ENCODE measurements at regions not wholly inside any gene's neighbourhood (a gene's known extent, or its start where the extent isn't known, plus 50 kb on each side); places are given as distances from the start of the nearest gene placed in this dataset.

DNA sequence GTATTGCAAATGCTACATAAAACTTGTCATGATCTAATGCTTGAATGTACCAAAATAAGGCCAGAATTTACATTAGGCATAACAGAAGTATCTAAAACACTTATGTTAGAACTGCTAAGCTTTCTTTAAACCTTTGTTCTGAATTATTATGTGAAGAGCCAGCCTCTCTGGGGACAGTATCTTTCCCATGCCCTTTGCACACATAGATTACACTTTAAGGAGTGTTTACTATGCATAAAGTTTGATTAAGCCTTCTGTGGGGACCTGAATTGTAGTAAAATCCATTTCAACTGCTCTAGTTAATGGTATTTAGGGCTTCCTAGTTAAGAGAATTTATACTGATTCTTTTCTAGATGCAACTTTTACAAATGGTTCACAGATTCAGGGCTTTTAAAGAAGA lies 444.7 kb downstream of the IPMK start:
- TF ChIP-seq, protein P1, sequence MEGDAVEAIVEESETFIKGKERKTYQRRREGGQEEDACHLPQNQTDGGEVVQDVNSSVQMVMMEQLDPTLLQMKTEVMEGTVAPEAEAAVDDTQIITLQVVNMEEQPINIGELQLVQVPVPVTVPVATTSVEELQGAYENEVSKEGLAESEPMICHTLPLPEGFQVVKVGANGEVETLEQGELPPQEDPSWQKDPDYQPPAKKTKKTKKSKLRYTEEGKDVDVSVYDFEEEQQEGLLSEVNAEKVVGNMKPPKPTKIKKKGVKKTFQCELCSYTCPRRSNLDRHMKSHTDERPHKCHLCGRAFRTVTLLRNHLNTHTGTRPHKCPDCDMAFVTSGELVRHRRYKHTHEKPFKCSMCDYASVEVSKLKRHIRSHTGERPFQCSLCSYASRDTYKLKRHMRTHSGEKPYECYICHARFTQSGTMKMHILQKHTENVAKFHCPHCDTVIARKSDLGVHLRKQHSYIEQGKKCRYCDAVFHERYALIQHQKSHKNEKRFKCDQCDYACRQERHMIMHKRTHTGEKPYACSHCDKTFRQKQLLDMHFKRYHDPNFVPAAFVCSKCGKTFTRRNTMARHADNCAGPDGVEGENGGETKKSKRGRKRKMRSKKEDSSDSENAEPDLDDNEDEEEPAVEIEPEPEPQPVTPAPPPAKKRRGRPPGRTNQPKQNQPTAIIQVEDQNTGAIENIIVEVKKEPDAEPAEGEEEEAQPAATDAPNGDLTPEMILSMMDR (IDR thresholded peaks at IDR 0.05): no peak
- Histone ChIP-seq H3K27ac (ENCODE audit: low read depth in 1 of 2, low read length in 2 of 2) (no peak overlapping the region), H3K9me3 (ENCODE audit: control insufficient read depth in 1 of 2, insufficient read depth in 1 of 2, low read length in 2 of 2) (peaks cover 0 to 5% of the 10 kb centered on the region in 2 experiments), H3K4me1 (ENCODE audit: insufficient read depth, low read length) (no peaks in the 10 kb centered on the region), H3K36me3 (ENCODE audit: insufficient read depth, low read length) (no peaks in the 10 kb centered on the region), H3K27me3 (ENCODE audit: control insufficient read depth in 1 of 2, insufficient read depth in 2 of 2, low read length in 2 of 2) (no peaks in the 10 kb centered on the region), H3K4me3 (ENCODE audit: low read length) (no peak overlapping the region)
- Mint-ChIP-seq H3K27me3 (no peaks in the 10 kb centered on the region), H3K4me1 (ENCODE audit: low read depth) (no peaks in the 10 kb centered on the region), H3K27ac (no peak overlapping the region), H3K36me3 (ENCODE audit: low read depth) (no peaks in the 10 kb centered on the region), H3K4me3 (no peak overlapping the region), H3K9me3 (no peaks in the 10 kb centered on the region)
- ChIA-PET POLR2A (no interaction called here), CTCF (no interaction called here)
- ATAC-seq (ENCODE audit: poor library complexity) (no peak), DNase-seq (no peak)
- intact Hi-C loops (cut with DNase I, micrococcal nuclease): loop anchor here in 1 of 2 experiments (10.0 kb wide), 1 partner anchor 58 kb away; no protein-coding TSS in a partner anchor

DNA sequence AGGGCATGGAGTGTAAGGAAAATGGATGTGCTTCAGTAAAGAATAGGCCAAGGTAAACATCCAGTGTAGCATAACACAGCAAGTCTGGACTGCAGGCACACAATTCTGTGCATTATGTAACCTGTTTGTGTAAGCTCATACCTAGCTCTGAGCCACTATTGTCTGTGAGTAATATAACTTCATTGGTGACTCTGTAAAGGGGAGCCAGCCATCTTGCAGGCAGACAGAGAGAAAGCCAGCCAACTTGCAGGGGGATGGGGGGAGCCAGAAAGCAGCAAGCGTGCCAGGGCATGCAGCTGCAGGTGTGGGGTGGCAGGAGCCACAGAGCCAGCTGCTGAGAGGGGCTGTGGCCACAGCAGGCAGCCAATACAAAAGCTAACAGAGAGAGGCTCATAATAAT lies 449.2 kb downstream of the IPMK start:
- Histone ChIP-seq H3K27ac (ENCODE audit: low read depth in 1 of 2, low read length in 2 of 2) (no peak overlapping the region), H3K9me3 (ENCODE audit: control insufficient read depth in 1 of 2, insufficient read depth in 1 of 2, low read length in 2 of 2) (peaks cover 0 to 11% of the 10 kb centered on the region in 2 experiments), H3K27me3 (ENCODE audit: control insufficient read depth in 1 of 2, insufficient read depth in 2 of 2, low read length in 2 of 2) (no peaks in the 10 kb centered on the region), H3K4me3 (ENCODE audit: low read length) (no peak overlapping the region), H3K4me1 (ENCODE audit: insufficient read depth, low read length) (no peaks in the 10 kb centered on the region), H3K36me3 (ENCODE audit: insufficient read depth, low read length) (no peaks in the 10 kb centered on the region)
- no peaks in the 10 kb centered on the region for H3K4me1 Mint-ChIP-seq (ENCODE audit: low read depth)
- no peaks in the 10 kb centered on the region for H3K27me3 Mint-ChIP-seq
- H3K4me3 Mint-ChIP-seq: no peak overlapping the region
- no peak for ATAC-seq (ENCODE audit: poor library complexity)
- TF ChIP-seq, protein P1 (IDR thresholded peaks at IDR 0.05): no peak
- no peak overlapping the region for H3K27ac Mint-ChIP-seq
- ChIA-PET POLR2A (no interaction called here), CTCF (no interaction called here)
- no peak for DNase-seq
- no peaks in the 10 kb centered on the region for H3K36me3 Mint-ChIP-seq (ENCODE audit: low read depth)
- intact Hi-C loops (cut with DNase I, micrococcal nuclease): no loop called here
- no peaks in the 10 kb centered on the region for H3K9me3 Mint-ChIP-seq

DNA sequence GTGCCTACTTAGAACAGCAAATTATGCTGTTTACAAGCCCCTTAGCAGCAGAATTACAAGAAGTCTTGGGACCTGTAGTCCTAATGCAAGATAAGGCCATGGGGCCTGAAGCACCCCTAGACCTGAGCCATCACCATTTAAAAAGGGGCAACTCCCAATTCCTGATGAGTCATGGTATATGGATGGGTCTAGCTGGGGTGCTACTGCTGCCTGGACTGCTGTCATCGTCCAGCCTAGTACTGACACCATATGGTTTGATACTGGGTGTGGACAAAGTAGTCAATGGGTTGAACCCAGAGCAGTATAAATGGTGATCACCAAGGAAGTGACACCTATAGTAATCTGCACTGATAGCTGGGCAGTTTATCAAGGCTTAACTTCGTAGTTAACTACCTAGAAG lies 450.0 kb downstream of the IPMK start:
- Histone ChIP-seq H3K36me3 (ENCODE audit: insufficient read depth, low read length) (no peaks in the 10 kb centered on the region), H3K27ac (ENCODE audit: low read depth in 1 of 2, low read length in 2 of 2) (no peak overlapping the region), H3K4me1 (ENCODE audit: insufficient read depth, low read length) (no peaks in the 10 kb centered on the region), H3K27me3 (ENCODE audit: control insufficient read depth in 1 of 2, insufficient read depth in 2 of 2, low read length in 2 of 2) (no peaks in the 10 kb centered on the region), H3K9me3 (ENCODE audit: control insufficient read depth in 1 of 2, insufficient read depth in 1 of 2, low read length in 2 of 2) (peaks cover 0 to 11% of the 10 kb centered on the region in 2 experiments), H3K4me3 (ENCODE audit: low read length) (no peak overlapping the region)
- Mint-ChIP-seq H3K36me3 (ENCODE audit: low read depth) (no peaks in the 10 kb centered on the region), H3K4me3 (no peak overlapping the region), H3K27ac (no peak overlapping the region), H3K4me1 (ENCODE audit: low read depth) (no peaks in the 10 kb centered on the region), H3K27me3 (no peaks in the 10 kb centered on the region), H3K9me3 (no peaks in the 10 kb centered on the region)
- intact Hi-C loops (cut with DNase I, micrococcal nuclease): no loop called here
- ATAC-seq (ENCODE audit: poor library complexity) (no peak), DNase-seq (no peak)
- POLR2A ChIA-PET: interaction anchor here (0.6 kb wide), 1 partner anchor 25 kb away, joined by 3 read pairs; no protein-coding TSS in a partner anchor
- CTCF ChIA-PET: no interaction called here
- TF ChIP-seq, protein P1 (IDR thresholded peaks at IDR 0.05): no peak

Measured in CD4-positive, alpha-beta T cell (primary cell).